ENCODE measurements at regions not wholly inside any gene's neighbourhood (a gene's known extent, or its start where the extent isn't known, plus 50 kb on each side); places are given as distances from the start of the nearest gene placed in this dataset.

- TF ChIP-seq POLR2A (IDR thresholded peaks at IDR 0.05) (no peak), CTCF (IDR thresholded peaks at IDR 0.05) (no peak), EP300 (IDR thresholded peaks at IDR 0.05; ENCODE audit: low read depth) (no peak), POLR2AphosphoS5 (IDR thresholded peaks at IDR 0.05) (no peak)
Observed at GRCh38 chr15:61684749-61685467, 375.3 kb downstream of the VPS13C start.
